GM06990 (cell line): ENCODE measurements at regions not wholly inside any gene's neighbourhood (a gene's known extent, or its start where the extent isn't known, plus 50 kb on each side); places are given as distances from the start of the nearest gene placed in this dataset.

Source experiments
- DNase-seq: peaks from one replicate; pipeline ENCODE4 v3.0.0-alpha.2; 2011; ENCODE audit not compliant: insufficient read length; ENCODE audit errors: extremely low read depth
- H3K27me3 ChIP-seq: replicated peaks from 2 replicates; pipeline ENCODE4 v1.6.0; 2011; ENCODE audit warnings: low read length; ENCODE audit not compliant: control insufficient read depth, insufficient read depth
- H3K36me3 ChIP-seq: 2 replicates; pipeline ENCODE4 v1.5.1; 2011; ENCODE audit warnings: low read length; ENCODE audit not compliant: control insufficient read depth, insufficient read depth
- H3K4me3 ChIP-seq: replicated peaks from 2 replicates; pipeline ENCODE4 v1.5.1; 2011; ENCODE audit warnings: low read depth, mild to moderate bottlenecking, control low read depth, low read length
- TF ChIP-seq, protein P1 (sequence below): IDR thresholded peaks from 2 replicates; pipeline ENCODE4 v1.5.1; 2011; ENCODE audit warnings: low read length, control low read depth, mild to moderate bottlenecking, inconsistent platforms; ENCODE audit not compliant: insufficient read depth, poor library complexity, severe bottlenecking

DNA sequence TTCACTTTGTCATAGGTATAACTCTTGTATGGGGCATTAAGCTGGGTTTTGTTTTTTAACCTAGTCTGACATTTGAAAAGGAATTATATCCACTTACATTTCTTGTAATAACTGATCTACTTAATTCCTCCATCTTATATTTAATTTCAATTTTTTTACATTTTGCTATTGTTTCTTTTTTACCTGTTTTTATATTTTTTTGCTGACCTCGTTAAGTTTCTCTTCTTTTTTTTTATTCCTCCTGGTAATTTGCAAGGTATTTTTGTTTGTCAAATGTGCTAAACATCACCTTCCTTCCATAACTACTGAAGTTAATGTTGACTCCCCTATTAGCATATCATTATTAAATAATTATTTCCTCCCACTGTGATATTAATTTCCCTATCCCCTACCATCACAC lies 87.7 kb upstream of the NR2F2 start:
- no peaks in the 10 kb centered on the region for H3K27me3 ChIP-seq
- DNase-seq, result no peak
- no peak overlapping the region for H3K4me3 ChIP-seq
- TF ChIP-seq, protein P1, sequence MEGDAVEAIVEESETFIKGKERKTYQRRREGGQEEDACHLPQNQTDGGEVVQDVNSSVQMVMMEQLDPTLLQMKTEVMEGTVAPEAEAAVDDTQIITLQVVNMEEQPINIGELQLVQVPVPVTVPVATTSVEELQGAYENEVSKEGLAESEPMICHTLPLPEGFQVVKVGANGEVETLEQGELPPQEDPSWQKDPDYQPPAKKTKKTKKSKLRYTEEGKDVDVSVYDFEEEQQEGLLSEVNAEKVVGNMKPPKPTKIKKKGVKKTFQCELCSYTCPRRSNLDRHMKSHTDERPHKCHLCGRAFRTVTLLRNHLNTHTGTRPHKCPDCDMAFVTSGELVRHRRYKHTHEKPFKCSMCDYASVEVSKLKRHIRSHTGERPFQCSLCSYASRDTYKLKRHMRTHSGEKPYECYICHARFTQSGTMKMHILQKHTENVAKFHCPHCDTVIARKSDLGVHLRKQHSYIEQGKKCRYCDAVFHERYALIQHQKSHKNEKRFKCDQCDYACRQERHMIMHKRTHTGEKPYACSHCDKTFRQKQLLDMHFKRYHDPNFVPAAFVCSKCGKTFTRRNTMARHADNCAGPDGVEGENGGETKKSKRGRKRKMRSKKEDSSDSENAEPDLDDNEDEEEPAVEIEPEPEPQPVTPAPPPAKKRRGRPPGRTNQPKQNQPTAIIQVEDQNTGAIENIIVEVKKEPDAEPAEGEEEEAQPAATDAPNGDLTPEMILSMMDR, result no peak
- no peaks in the 10 kb centered on the region for H3K36me3 ChIP-seq

DNA sequence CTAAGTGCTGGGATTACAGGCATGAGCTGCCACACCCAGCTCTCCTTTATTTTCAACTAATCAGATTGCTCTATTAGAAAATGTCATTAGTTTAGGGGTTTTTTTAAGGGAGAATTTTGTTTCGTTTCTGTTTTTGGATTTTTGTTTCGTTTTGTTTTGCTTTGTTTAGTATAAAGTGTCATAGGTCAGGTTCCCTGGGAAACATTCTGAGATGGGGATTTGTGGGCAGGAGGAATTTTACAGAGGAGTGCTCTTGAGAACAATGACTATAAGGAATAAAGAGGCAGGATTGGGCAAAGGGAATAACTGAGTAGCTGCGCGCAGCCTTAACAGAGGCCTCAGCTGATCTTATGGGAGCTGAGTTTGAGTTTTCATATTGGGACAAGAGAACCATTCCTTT lies 86.8 kb upstream of the NR2F2 start:
- Histone ChIP-seq H3K27me3 (no peaks in the 10 kb centered on the region), H3K36me3 (no peaks in the 10 kb centered on the region), H3K4me3 (no peak overlapping the region)
- TF ChIP-seq, protein P1, result no peak
- no peak for DNase-seq

DNA sequence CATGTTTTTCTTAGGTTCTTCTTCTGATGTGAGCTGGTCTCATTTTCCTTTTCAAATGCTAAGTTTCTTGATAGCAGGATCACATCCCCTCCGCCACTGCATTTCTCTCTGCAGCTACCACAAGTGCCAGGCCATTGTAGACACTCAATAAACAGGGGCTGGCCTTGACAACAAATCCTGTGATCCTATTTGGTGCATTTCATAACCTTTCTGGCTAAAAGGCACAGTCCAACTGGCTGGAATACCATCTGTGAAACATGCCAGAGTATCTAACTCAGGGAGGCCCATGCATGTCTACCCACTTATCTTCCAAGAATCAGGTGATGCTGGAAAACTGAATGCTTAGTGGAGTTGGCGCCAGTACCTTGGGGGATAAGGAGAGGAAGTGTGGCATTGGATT lies 85.2 kb upstream of the NR2F2 start:
- Histone ChIP-seq H3K36me3 (no peaks in the 10 kb centered on the region), H3K27me3 (no peaks in the 10 kb centered on the region), H3K4me3 (no peak overlapping the region)
- TF ChIP-seq, protein P1, result no peak
- DNase-seq, result no peak

DNA sequence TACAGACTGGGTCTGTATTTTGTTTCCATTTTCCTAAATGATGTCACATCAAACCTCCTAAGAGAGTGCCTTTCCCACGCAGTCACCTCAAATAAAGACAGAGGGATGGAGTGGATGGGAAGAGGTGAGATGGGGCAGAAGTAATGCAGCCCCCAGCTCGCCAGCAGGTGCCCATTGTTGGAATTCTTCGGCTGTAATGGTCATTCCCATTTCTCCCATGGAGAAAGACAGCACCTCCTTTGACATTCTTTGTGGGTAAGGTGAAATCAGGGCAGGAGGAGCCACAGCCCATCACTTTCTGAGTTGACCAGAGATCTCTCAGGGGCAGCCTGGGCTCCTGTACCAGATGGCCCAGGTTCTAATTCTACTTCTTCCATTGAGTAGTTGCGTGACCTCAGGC lies 84.4 kb upstream of the NR2F2 start:
- no peak overlapping the region for H3K4me3 ChIP-seq
- DNase-seq, result no peak
- H3K36me3 ChIP-seq, result no peaks in the 10 kb centered on the region
- TF ChIP-seq, protein P1, result no peak
- no peaks in the 10 kb centered on the region for H3K27me3 ChIP-seq

DNA sequence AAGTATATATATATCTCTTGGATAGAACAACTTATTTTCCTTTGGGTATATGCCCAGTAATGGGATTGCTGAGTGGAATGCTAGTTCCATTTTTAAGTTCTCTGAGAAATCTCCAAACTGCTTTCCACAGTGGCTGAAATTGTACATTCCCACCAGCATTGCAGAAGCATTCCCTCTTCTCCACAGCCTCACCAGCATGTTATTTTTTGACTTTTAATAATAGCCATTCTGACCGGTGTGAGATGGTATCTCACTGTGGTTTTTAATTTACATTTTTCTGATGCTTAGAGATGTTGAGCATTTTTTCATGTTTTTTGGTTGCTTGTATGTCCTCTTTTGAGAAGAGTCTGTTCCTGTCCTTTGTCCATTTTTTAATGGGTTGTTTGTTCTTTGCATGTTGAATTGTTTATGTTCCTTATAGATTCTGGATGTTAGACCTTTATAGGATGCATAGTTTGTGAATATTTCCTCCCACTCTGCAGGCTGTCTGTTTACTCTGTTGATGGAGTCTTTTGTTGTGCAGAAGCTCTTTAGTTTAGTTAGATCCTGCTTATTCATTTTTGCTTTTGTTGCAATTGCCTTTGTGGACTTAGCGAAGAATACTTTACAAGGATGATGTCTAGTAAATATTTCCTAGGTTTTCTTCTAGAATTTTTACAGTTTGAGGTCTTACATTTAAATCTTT lies 82.7 kb upstream of the NR2F2 start:
- Histone ChIP-seq H3K36me3 (no peaks in the 10 kb centered on the region), H3K27me3 (no peaks in the 10 kb centered on the region), H3K4me3 (no peak overlapping the region)
- no peak for DNase-seq
- TF ChIP-seq, protein P1, result no peak

DNA sequence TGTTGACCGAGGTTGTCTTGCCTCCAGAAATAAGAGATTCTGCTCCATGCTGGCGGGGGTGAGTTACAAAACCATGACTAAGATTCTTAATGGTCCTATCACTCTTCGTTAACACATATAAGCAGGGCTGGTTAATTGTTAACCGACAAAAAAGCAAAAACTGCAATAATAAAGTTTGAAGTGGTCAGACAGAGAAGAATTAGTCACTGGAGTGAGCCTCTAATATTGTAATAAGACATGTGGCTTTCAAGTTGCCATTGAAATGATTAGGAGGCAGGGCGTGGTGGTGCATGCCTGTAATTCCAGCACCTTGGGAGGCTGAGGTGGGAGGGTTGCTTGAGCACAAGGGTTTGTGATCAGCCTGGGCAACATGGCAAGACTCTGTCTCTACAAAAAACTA lies 78.4 kb upstream of the NR2F2 start:
- H3K4me3 ChIP-seq, result no peak overlapping the region
- DNase-seq, result no peak
- H3K27me3 ChIP-seq, result no peaks in the 10 kb centered on the region
- no peaks in the 10 kb centered on the region for H3K36me3 ChIP-seq
- TF ChIP-seq, protein P1, result no peak
